Brain microvascular endothelial cell (primary cell): ENCODE measurements at regions not wholly inside any gene's neighbourhood (a gene's known extent, or its start where the extent isn't known, plus 50 kb on each side); places are given as distances from the start of the nearest gene placed in this dataset.
A peak's percentile ranks its signal among the peaks of the same experiment; 100 is the strongest.

Source experiments
- DNase-seq: peaks from one replicate; pipeline ENCODE4 v3.0.0-alpha.2; 2020
- H3K27ac ChIP-seq: fragments of 250-450 bp; sonication (Bioruptor Pico); 2 replicates; pipeline ENCODE4 v1.5.1; 2020; ENCODE audit warnings: mild to moderate bottlenecking, moderate library complexity
- H3K27me3 ChIP-seq: fragments of 250-450 bp; sonication (Bioruptor Pico); replicated peaks from 2 replicates; pipeline ENCODE4 v1.5.1; 2020; ENCODE audit warnings: mild to moderate bottlenecking
- H3K36me3 ChIP-seq: fragments of 250-450 bp; sonication (Bioruptor Pico); replicated peaks from 2 replicates; pipeline ENCODE4 v1.5.1; 2020; ENCODE audit warnings: mild to moderate bottlenecking
- H3K4me3 ChIP-seq: 2 replicates; pipeline ENCODE4 v1.5.1; 2011; ENCODE audit warnings: low read depth, mild to moderate bottlenecking, control low read depth, low read length, moderate library complexity
- CTCF ChIP-seq: IDR thresholded peaks from 2 replicates; pipeline ENCODE4 v1.5.1; 2011; ENCODE audit warnings: low read depth, mild to moderate bottlenecking, moderate library complexity, low read length, control low read depth, inconsistent platforms; ENCODE audit errors: missing control alignments
- in situ Hi-C: cut with HindIII; loops from 2 replicates; pipeline ENCODE4 v1.10.0; 2017; ENCODE audit warnings: low sequenced_read_pairs, low pct_ligation_motif_present

DNA sequence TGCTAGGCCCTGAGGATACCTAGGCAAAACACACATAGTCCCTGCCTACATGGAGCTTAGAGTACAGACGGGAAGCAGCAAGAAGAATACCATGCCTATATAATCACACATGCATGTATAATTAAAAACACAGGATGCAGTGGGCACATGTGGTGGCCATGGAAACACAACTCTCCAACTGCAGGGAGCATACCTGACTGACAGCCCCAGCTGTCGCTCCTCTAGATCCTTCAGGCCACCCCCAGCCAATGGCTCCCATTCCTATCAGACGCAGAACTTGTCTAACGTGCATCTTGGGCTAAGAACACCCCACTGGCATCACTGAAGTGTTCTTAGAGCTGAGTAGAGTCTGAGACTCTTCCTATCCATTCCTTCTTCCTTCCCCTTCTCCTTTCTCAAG is 125.5 kb upstream of the FRMD4B start:
- H3K36me3 ChIP-seq: no peaks in the 10 kb centered on the region
- in situ Hi-C loops: no loop called here
- H3K27ac ChIP-seq: no peak overlapping the region
- DNase-seq: no peak
- H3K27me3 ChIP-seq: no peaks in the 10 kb centered on the region
- H3K4me3 ChIP-seq: no peak overlapping the region
- no peak for TF ChIP-seq CTCF

DNA sequence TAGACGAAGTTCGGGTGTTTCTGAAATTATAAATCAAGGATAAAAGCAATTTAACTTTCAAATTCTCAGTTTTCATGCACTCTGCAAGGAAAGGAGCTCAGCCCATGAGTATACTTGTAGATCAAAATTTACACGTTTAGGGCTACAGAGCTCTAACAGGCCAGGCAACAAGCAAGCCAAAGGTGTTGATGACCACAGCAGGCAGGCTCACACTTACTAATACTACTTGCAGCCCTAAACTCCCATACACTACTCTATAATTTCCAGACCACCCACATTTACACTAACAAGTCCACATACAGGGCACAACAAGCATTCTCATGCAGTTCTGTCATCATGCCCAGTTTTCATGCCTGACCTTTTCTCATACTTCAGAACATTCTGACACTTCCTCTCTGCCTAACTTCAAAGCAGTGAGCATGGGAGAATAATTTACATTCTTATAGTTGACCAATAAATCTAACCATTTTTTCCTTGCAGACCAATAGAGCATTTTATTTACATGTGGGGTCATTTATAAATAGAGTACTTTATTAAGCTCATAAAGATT is 124.7 kb upstream of the FRMD4B start:
- Histone ChIP-seq H3K4me3 (no peak overlapping the region), H3K36me3 (no peaks in the 10 kb centered on the region), H3K27me3 (no peaks in the 10 kb centered on the region), H3K27ac (no peak overlapping the region)
- no peak for TF ChIP-seq CTCF
- peak; percentile 16 for DNase-seq
- in situ Hi-C loops: no loop called here

DNA sequence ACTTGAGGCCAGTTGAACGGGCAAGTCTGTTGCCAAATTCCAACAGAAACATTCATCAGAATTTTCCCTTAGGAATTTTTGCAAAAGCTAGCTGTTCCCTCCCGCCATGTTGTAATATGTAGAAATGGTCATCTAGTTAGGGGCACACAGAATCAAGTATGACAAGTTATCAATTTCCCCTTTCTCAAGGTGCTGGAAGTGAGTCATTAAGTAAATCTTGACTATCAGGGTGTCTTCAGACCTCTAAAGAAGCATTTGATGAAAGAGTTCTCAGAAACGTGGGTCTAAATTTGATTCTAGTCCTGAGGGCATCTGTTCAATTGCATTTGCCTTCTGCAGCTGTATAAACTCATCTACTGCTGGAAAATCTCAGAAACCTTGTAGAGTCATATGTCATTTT is 123.4 kb upstream of the FRMD4B start:
- no peak for DNase-seq
- no peak for TF ChIP-seq CTCF
- no peak overlapping the region for H3K4me3 ChIP-seq
- H3K36me3 ChIP-seq: no peaks in the 10 kb centered on the region
- no peak overlapping the region for H3K27ac ChIP-seq
- H3K27me3 ChIP-seq: no peaks in the 10 kb centered on the region
- in situ Hi-C loops: no loop called here

DNA sequence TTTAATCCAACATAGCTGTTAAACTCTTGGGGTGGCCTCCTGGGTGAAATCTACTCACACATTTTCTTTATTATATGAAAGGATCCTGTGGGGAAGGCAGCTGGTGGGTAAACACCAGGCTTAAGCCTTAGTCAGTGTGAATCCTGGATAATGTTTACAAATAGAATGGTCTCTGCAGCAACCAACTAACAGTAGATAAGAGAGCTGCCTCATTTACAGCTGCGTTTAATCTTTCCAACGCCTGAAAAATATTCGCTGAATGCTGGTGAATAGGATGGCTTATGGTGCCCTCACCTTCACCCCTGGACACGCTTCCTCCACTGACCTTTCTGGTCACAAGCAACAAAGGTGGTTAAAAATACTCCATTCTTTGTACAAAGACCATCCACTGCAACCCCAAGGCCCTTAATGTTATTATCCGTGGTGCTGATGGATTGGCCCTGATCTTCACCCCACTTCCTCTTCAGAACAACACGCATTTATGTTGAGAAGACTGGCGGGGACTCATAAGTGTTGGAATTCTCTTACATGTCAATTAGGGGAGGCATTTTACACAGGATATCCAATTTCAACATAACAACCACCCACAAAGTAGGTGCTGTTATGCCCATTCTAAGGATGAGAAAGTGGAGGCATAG is 120.0 kb upstream of the FRMD4B start:
- Histone ChIP-seq H3K36me3 (no peaks in the 10 kb centered on the region), H3K27ac (no peak overlapping the region), H3K4me3 (no peak overlapping the region), H3K27me3 (no peaks in the 10 kb centered on the region)
- no peak for TF ChIP-seq CTCF
- in situ Hi-C loops: no loop called here
- peak; percentile 22 for DNase-seq

DNA sequence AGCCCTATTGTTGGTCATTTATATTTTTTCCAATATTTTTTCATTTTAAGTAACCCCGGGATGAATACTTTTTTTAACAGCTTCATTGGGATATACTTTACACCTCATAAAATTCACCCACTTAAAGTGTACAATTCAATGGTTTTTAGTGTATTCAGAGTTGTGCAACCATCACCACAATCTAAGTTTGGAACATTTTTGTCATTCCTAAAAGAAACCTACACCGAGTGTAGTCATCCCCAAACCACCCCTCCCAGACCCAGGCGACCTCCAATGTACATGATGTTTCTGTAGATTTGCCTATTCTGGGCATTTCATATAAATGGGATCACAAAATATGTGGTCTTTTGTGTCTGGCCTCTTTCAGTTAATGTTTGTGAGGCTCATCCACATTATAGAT is 118.3 kb upstream of the FRMD4B start:
- no peak for TF ChIP-seq CTCF
- no peaks in the 10 kb centered on the region for H3K36me3 ChIP-seq
- in situ Hi-C loops: no loop called here
- H3K27me3 ChIP-seq: no peaks in the 10 kb centered on the region
- no peak overlapping the region for H3K27ac ChIP-seq
- peak; percentile 22 for DNase-seq
- H3K4me3 ChIP-seq: no peak overlapping the region

- Histone ChIP-seq H3K4me3 (no peak overlapping the region), H3K27me3 (no peaks in the 10 kb centered on the region), H3K36me3 (no peaks in the 10 kb centered on the region), H3K27ac (no peak overlapping the region)
- no peak for DNase-seq
- no peak for TF ChIP-seq CTCF
- in situ Hi-C loops: no loop called here
Observed at GRCh38 chr3:69500604-69501003, 114.7 kb upstream of the FRMD4B start.
